ENCODE measurements at regions not wholly inside any gene's neighbourhood (a gene's known extent, or its start where the extent isn't known, plus 50 kb on each side); places are given as distances from the start of the nearest gene placed in this dataset.

DNA sequence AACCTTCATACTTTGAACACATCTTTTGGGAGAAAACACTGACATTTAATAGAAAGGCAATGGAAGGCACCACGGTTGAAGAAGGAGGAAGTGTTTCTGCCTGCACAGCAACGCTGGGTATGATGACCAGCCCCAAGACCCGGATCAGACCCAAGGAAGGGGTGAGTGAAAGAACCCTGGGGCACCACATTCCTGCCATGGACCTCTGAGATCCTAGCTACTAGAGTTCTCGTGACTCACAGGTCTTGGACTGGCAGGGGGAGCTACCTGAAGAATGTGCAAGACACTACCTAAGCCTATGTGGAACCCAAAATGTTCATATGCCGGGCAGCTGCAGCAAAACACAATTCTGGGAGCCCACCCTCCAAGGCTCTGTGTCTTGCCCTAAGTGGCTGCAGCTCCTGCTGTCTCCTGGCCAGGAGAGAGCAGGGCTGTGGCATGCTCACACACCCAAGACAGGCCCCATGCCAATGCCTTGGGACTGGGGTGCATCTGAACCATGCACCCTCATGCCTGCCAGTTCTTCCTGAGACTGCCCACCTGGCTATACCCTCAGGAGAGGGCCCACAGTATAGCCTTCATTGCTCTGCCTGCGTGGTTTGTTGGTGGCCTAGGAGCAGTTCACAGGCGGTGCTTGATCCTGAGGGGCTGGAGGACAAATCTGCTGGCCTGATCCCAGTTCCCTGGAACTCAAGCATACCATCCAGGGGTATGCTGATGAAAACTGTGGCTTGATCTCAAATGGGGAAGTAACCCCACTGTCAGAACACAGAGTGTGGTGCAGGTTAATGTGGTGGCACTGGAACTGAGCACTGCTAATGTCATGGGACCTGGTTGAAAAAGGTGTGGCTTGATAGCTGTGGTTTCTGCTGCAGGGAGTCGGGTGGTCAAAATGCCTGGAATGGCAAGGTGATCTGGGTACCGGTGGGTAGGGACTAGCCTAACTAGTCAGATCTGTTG is 353.3 kb upstream of the ARHGEF26 start:
- WGBS, 4 donors, result 72 to 93% (median 88%) methylated on average over 6 to 9 of the region's 9 CpGs
- no peak for ATAC-seq
- Histone ChIP-seq H3K36me3 (no peaks in the 10 kb centered on the region), H3K27me3 (no peaks in the 10 kb centered on the region), H3K4me3 (no peak overlapping the region), H3K4me1 (no peaks in the 10 kb centered on the region), H3K27ac (no peak overlapping the region), H3K9me3 (peaks cover 0 to 18% (median 4%) of the 10 kb centered on the region in 12 donors)
- intact Hi-C loops (cut with DNase I), result loop anchor here in 9 of 10 donors (1.0 to 10.0 kb wide), 9 partner anchors 473 to 746 kb away; partner anchors contain the start of gene RAP2B (in 1 of the 9)
- DNase-seq, result no peak
- TF ChIP-seq, protein P1, sequence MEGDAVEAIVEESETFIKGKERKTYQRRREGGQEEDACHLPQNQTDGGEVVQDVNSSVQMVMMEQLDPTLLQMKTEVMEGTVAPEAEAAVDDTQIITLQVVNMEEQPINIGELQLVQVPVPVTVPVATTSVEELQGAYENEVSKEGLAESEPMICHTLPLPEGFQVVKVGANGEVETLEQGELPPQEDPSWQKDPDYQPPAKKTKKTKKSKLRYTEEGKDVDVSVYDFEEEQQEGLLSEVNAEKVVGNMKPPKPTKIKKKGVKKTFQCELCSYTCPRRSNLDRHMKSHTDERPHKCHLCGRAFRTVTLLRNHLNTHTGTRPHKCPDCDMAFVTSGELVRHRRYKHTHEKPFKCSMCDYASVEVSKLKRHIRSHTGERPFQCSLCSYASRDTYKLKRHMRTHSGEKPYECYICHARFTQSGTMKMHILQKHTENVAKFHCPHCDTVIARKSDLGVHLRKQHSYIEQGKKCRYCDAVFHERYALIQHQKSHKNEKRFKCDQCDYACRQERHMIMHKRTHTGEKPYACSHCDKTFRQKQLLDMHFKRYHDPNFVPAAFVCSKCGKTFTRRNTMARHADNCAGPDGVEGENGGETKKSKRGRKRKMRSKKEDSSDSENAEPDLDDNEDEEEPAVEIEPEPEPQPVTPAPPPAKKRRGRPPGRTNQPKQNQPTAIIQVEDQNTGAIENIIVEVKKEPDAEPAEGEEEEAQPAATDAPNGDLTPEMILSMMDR (IDR thresholded peaks at IDR 0.05), result no peak
- TF ChIP-seq POLR2A (IDR thresholded peaks at IDR 0.05), result no peak

DNA sequence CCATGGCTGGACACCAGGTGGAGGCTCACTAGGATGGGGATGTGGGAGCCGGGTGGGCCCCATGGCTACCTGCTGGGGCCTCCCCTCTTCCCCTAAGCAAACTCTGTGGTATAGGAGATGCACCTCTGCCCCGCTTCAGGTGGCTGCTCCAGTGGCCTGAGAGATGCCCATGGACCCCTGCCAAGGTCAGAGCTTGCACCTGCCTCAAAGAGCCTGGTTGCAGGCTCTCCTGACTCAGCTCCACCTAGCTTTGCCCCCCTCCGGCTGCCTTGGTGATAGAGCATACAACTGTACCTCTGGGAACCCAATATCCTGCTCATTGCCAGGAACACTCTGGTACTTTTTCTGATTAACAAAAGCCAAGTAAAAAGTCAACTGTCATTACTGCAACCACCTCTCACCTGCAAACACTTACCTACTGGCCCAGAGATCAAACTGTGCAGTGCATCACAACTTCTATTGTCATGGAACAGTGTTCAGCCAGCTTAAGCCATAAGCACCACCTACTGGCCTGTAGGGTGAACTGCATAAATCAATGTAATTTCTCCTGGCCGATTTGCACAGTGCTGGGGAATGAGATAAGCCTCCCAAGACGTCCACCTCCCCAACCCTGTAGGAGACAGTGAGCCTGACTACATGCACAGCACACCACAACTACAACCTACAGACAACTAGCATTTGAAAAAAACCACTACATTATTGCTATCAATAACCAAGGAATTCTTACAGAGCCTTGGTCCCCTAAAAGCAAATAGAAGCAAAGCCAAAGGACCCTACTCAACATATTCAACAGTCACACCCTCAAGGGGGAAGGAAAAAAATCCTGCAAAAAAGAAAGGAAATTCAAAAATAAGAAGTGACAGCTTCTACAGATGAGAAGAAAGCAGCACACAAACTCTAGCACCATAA is 352.4 kb upstream of the ARHGEF26 start:
- 42 to 59% (median 48%) methylated on average over 4 to 5 of the region's 5 CpGs for WGBS, 4 donors
- Histone ChIP-seq H3K4me3 (no peak overlapping the region), H3K27me3 (no peaks in the 10 kb centered on the region), H3K27ac (no peak overlapping the region), H3K36me3 (no peaks in the 10 kb centered on the region), H3K9me3 (peaks cover 0 to 18% (median 4%) of the 10 kb centered on the region in 12 donors), H3K4me1 (no peaks in the 10 kb centered on the region)
- intact Hi-C loops (cut with DNase I), result loop anchor here in 9 of 10 donors (1.0 to 10.0 kb wide), 9 partner anchors 474 to 747 kb away; partner anchors contain the start of gene RAP2B (in 1 of the 9)
- ATAC-seq, result peak; percentile 69 to 85 (median 84)
- TF ChIP-seq POLR2A (IDR thresholded peaks at IDR 0.05), result no peak
- TF ChIP-seq, protein P1 (IDR thresholded peaks at IDR 0.05), result peak; percentile 71 to 84 (median 78)
- peak in 1 of 5 donors; percentile 17 for DNase-seq

DNA sequence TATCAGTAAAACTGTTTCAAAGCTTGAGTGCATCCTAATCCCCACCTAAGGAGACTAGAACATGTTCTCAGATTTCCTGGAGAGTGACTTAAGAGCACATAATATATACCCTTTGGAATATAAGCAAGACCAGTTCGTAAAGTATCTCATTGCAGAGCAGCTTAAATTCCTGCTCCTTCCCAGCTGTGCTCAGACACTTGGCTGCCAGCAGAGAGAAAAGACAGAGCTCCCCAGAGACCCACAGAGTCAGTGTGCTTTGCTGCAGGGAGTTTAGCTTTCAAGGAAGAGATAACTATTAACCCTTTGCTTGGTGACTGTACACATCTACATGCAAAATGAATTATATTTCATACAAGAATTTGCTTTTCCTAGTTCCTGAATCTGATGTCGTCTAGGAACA is 338.1 kb upstream of the ARHGEF26 start:
- no peaks in the 10 kb centered on the region for H3K27me3 ChIP-seq
- H3K4me1 ChIP-seq, result no peaks in the 10 kb centered on the region
- H3K9me3 ChIP-seq, result no peaks in the 10 kb centered on the region
- TF ChIP-seq, protein P1 (IDR thresholded peaks at IDR 0.05), result no peak
- TF ChIP-seq POLR2A (IDR thresholded peaks at IDR 0.05), result no peak
- H3K36me3 ChIP-seq, result no peaks in the 10 kb centered on the region
- intact Hi-C loops (cut with DNase I), result no loop called here
- 27 to 42% (median 35%) methylated on average over 2 of the region's 2 CpGs for WGBS, 4 donors
- H3K27ac ChIP-seq, result no peak overlapping the region
- peak in 1 of 5 donors; percentile 40 for DNase-seq
- ATAC-seq, result peak in 3 of 4 donors; percentile 31 to 69 (median 54)
- H3K4me3 ChIP-seq, result no peak overlapping the region

Data from heart left ventricle (tissue), 16 donors.